PC-9 (cell line): ENCODE measurements at regions not wholly inside any gene's neighbourhood (a gene's known extent, or its start where the extent isn't known, plus 50 kb on each side); places are given as distances from the start of the nearest gene placed in this dataset.

ENCODE experiments used
- CTCF ChIP-seq: fragments of 200-600 bp; sonication (generic); conservative IDR thresholded peaks from 2 replicates; pipeline ENCODE4 v1.6.1; 2017; ENCODE audit warnings: mixed run types, antibody characterized with exemption, mild to moderate bottlenecking, moderate library complexity
- EZH2 ChIP-seq: fragments of 200-600 bp; sonication (generic); IDR thresholded peaks from 2 replicates; pipeline ENCODE4 v1.8.0; 2017; ENCODE audit warnings: antibody characterized with exemption, low read depth

GRCh38 chr7:41098846-41099245, 604.0 kb downstream of the INHBA start:
- no peak for TF ChIP-seq CTCF
- TF ChIP-seq EZH2 = no peak
